ENCODE measurements at regions not wholly inside any gene's neighbourhood (a gene's known extent, or its start where the extent isn't known, plus 50 kb on each side); places are given as distances from the start of the nearest gene placed in this dataset.
"Not testable (repeated sequence)": the region's sequence is repeated elsewhere in the genome, so short reads cannot be mapped to it uniquely, and the experiment has no call there.

- TF ChIP-seq CTCF (IDR thresholded peaks at IDR 0.05; ENCODE audit: borderline replicate concordance, insufficient read depth, low read depth, low read length) = no peak
Observed at GRCh38 chr10:111323389-111323966, 246.6 kb downstream of the ADRA2A start.

GRCh38 chr10:111332174-111332573 lies 255.3 kb downstream of the ADRA2A start:
- not testable (repeated sequence) for H3K4me3 ChIP-seq (ENCODE audit: low read depth, low read length)

More at GRCh38 chr10:111323389-111323966, 246.6 kb downstream of the ADRA2A start:
- no peak overlapping the region for H3K4me3 ChIP-seq (ENCODE audit: low read depth, low read length)

- H3K4me3 ChIP-seq (ENCODE audit: low read depth, low read length) = no peak overlapping the region
- TF ChIP-seq CTCF (IDR thresholded peaks at IDR 0.05; ENCODE audit: borderline replicate concordance, insufficient read depth, low read depth, low read length) = no peak
Observed at GRCh38 chr10:111335826-111336225, 259.0 kb downstream of the ADRA2A start.

- TF ChIP-seq CTCF (IDR thresholded peaks at IDR 0.05; ENCODE audit: borderline replicate concordance, insufficient read depth, low read depth, low read length) = no peak
- H3K4me3 ChIP-seq (ENCODE audit: low read depth, low read length) = no peak overlapping the region
Observed at GRCh38 chr10:111338035-111338434, 261.2 kb downstream of the ADRA2A start.

- no peak for TF ChIP-seq CTCF (IDR thresholded peaks at IDR 0.05; ENCODE audit: borderline replicate concordance, insufficient read depth, low read depth, low read length)
- no peak overlapping the region for H3K4me3 ChIP-seq (ENCODE audit: low read depth, low read length)
Observed at GRCh38 chr10:111338805-111339204, 262.0 kb downstream of the ADRA2A start.

GRCh38 chr10:111344804-111345203 lies 268.0 kb downstream of the ADRA2A start:
- no peak overlapping the region for H3K4me3 ChIP-seq (ENCODE audit: low read depth, low read length)
- no peak; the same call in 1 of the 2 replicates for TF ChIP-seq CTCF (IDR thresholded peaks at IDR 0.05; ENCODE audit: borderline replicate concordance, insufficient read depth, low read depth, low read length)

GRCh38 chr10:111347386-111348013 lies 270.7 kb downstream of the ADRA2A start:
- H3K4me3 ChIP-seq (ENCODE audit: low read depth, low read length) = no peak overlapping the region
- TF ChIP-seq CTCF (IDR thresholded peaks at IDR 0.05; ENCODE audit: borderline replicate concordance, insufficient read depth, low read depth, low read length) = no peak
